GM23248 (cell line): ENCODE measurements at regions not wholly inside any gene's neighbourhood (a gene's known extent, or its start where the extent isn't known, plus 50 kb on each side); places are given as distances from the start of the nearest gene placed in this dataset.

Source experiments
- DNase-seq: peaks from one replicate; pipeline ENCODE4 v3.0.0-alpha.2; 2015
- H2AFZ ChIP-seq: fragments of 200-600 bp; sonication (generic); 2 replicates; pipeline ENCODE4 v1.6.1; 2016; ENCODE audit warnings: antibody characterized with exemption
- H3F3A ChIP-seq: fragments of 200-600 bp; sonication (generic); 2 replicates; pipeline ENCODE4 v1.6.1; 2016; ENCODE audit warnings: mild to moderate bottlenecking, antibody characterized with exemption, mixed run types; ENCODE audit not compliant: insufficient read depth
- H3K27ac ChIP-seq: fragments of 200-600 bp; sonication (generic); 2 replicates; pipeline ENCODE4 v1.5.1; 2016; ENCODE audit warnings: mild to moderate bottlenecking
- H3K27me3 ChIP-seq: fragments of 200-600 bp; sonication (generic); replicated peaks from 2 replicates; pipeline ENCODE4 v1.6.1; 2016; ENCODE audit warnings: mild to moderate bottlenecking; ENCODE audit not compliant: insufficient read depth
- H3K36me3 ChIP-seq: fragments of 200-600 bp; sonication (generic); 2 replicates; pipeline ENCODE4 v1.6.1; 2016; ENCODE audit warnings: low read depth, mild to moderate bottlenecking
- H3K4me1 ChIP-seq: fragments of 200-600 bp; sonication (generic); 2 replicates; pipeline ENCODE4 v1.6.1; 2016; ENCODE audit warnings: mild to moderate bottlenecking; ENCODE audit not compliant: insufficient read depth
- H3K4me2 ChIP-seq: fragments of 200-600 bp; sonication (generic); one replicate; pipeline ENCODE4 v1.6.1; 2016; ENCODE audit warnings: mild to moderate bottlenecking; ENCODE audit not compliant: unreplicated experiment
- H3K4me3 ChIP-seq: fragments of 200-600 bp; sonication (generic); 2 replicates; pipeline ENCODE4 v1.5.1; 2016; ENCODE audit warnings: mild to moderate bottlenecking
- H3K79me2 ChIP-seq: fragments of 200-600 bp; sonication (generic); 2 replicates; pipeline ENCODE4 v1.6.1; 2016; ENCODE audit warnings: mild to moderate bottlenecking; ENCODE audit not compliant: insufficient read depth
- H3K9ac ChIP-seq: fragments of 200-600 bp; sonication (generic); 2 replicates; pipeline ENCODE4 v1.6.1; 2016; ENCODE audit warnings: mild to moderate bottlenecking
- H3K9me2 ChIP-seq: fragments of 200-600 bp; sonication (generic); 2 replicates; pipeline ENCODE4 v1.6.1; 2016; ENCODE audit warnings: mixed run types, mild to moderate bottlenecking, moderate library complexity; ENCODE audit not compliant: insufficient read depth
- H3K9me3 ChIP-seq: fragments of 200-600 bp; sonication (generic); one replicate; pipeline ENCODE4 v1.6.1; 2017; ENCODE audit warnings: low read depth
- H4K20me1 ChIP-seq: fragments of 200-600 bp; sonication (generic); 2 replicates; pipeline ENCODE4 v1.6.0; 2016; ENCODE audit not compliant: insufficient read depth
- EZH2 ChIP-seq: fragments of 200-600 bp; sonication (generic); IDR thresholded peaks from 2 replicates; pipeline ENCODE4 v1.6.1; 2018; ENCODE audit warnings: antibody characterized with exemption, mild to moderate bottlenecking; ENCODE audit not compliant: insufficient read depth, poor library complexity, severe bottlenecking
- EZH2phosphoT487 ChIP-seq: fragments of 200-600 bp; sonication (generic); IDR thresholded peaks from 2 replicates; pipeline ENCODE4 v1.6.1; 2018; ENCODE audit warnings: antibody characterized with exemption, moderate library complexity, mild to moderate bottlenecking, low read depth; ENCODE audit not compliant: insufficient read depth
- WGBS, 2 experiments: methylation state at CpG; one replicate each; pipeline ENCODE4 v1.1.6; 2015 to 2017; ENCODE audit warnings: low lambda C conversion rate in 2 of 2, low coverage in 1 of 2; ENCODE audit errors: missing lambda C conversion rate in 2 of 2; 5-methylcytosine and 5-hydroxymethylcytosine counted together
- in situ Hi-C: fragments of 300-500 bp; cut with MboI; formaldehyde crosslinking; loops from 2 replicates; pipeline ENCODE4 v1.15.0; 2020

DNA sequence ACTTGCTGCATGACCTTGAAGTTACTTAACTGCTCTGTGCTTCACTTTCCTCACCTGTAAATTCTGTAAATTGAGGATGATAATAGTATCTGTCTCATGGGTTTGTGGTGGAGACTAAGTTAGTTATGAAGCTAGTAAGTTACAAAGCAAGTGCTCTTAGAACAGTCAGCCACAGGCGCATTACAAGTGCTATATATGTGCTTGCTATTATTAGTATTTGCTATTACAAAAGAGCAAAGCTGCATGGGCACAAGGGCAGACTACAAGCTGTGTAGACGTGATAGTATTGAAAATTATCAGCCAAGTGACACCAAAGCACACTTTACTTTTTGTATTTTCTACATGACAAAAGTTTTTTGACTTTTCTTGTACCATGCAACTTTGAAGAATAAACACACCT, 150.9 kb upstream of the CTTNBP2NL start:
- in situ Hi-C loops: no loop called here
- H2AFZ ChIP-seq: no peak overlapping the region
- no peaks in the 10 kb centered on the region for H3K36me3 ChIP-seq
- no peak overlapping the region for H3K9ac ChIP-seq
- H3K4me1 ChIP-seq: no peaks in the 10 kb centered on the region
- no peak for TF ChIP-seq EZH2
- no peak for TF ChIP-seq EZH2phosphoT487
- no peak overlapping the region for H3K4me2 ChIP-seq
- no peaks in the 10 kb centered on the region for H3K9me2 ChIP-seq
- 0 out of 2 replicates have a peak, but pooled peaks cover 3% of the 10 kb centered on the region for H3K27me3 ChIP-seq
- no peaks in the 10 kb centered on the region for H3K79me2 ChIP-seq
- WGBS, 2 experiments: 49% methylated on average over 2 of the region's 2 CpGs
- DNase-seq: no peak
- H3F3A ChIP-seq: no peaks in the 10 kb centered on the region
- no peaks in the 10 kb centered on the region for H4K20me1 ChIP-seq
- no peak overlapping the region for H3K4me3 ChIP-seq
- no peaks in the 10 kb centered on the region for H3K9me3 ChIP-seq
- no peak overlapping the region for H3K27ac ChIP-seq

DNA sequence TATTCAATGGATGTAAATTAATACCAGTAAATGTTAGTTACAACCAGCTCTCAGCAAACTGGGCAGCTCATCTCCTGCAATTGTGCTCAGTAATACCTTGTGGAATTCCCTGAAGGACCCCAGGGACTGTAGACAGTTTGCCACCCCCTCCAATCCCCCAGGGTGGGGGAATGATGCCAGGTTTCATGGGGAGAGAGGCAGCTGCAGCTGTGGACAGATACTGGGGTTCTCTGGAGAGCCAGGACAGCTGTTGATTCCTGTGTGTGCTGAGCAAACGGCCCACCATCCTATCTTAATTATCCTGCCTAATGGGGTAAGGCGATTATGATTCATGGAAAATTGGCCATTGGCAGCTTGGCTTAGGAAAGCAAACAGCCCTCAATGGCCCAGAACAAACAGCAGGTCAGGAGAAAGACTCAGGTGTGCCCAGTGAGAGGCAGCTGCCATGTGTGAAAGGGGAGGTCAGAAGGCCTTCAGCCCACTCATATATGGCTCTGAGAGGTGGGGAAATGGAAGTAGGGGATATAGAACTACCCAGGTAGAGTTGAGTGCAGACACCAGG, 148.9 kb upstream of the CTTNBP2NL start:
- Histone ChIP-seq H3K4me2 (no peak overlapping the region), H3K4me1 (peaks cover 12% of the 10 kb centered on the region), H3K4me3 (no peak overlapping the region), H3K79me2 (no peaks in the 10 kb centered on the region), H3K27ac (no peak overlapping the region), H3K27me3 (0 out of 2 replicates have a peak, but pooled peaks cover 3% of the 10 kb centered on the region), H4K20me1 (no peaks in the 10 kb centered on the region), H3K36me3 (no peaks in the 10 kb centered on the region), H3K9me2 (no peaks in the 10 kb centered on the region), H3F3A (peaks cover 11% of the 10 kb centered on the region; the same call in 1 of the 2 replicates), H3K9ac (no peak overlapping the region), H2AFZ (no peak overlapping the region), H3K9me3 (no peaks in the 10 kb centered on the region)
- no peak for TF ChIP-seq EZH2
- no peak for TF ChIP-seq EZH2phosphoT487
- in situ Hi-C loops: no loop called here
- WGBS, 2 experiments: 46 to 58% methylated on average over 2 of the region's 2 CpGs
- no peak for DNase-seq

DNA sequence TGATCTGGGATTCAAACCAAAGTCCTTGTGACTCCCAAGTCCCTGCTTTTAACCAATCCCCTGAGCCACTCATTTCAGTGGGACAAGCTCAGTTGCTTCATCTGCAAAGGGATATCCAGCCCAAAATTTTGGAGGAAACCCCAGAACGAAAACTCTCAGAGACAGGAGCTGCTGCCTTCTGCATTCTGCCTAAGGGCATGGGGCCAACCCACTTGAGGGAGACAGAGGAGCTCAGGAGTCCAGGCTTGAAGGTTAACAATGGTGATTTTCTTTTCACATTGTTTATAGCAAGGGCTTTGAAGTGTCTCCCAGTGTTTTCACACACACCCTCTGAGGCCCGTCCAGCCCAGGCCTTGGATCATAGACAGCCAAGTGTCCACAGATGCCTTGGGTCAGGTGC, 148.1 kb upstream of the CTTNBP2NL start:
- Histone ChIP-seq H3K79me2 (no peaks in the 10 kb centered on the region), H3K9me3 (no peaks in the 10 kb centered on the region), H3K36me3 (no peaks in the 10 kb centered on the region), H3K9ac (no peak overlapping the region), H3F3A (peaks cover 13% of the 10 kb centered on the region; the same call in 1 of the 2 replicates), H2AFZ (no peak overlapping the region), H3K27me3 (0 out of 2 replicates have a peak, but pooled peaks cover 3% of the 10 kb centered on the region), H4K20me1 (no peaks in the 10 kb centered on the region), H3K4me2 (no peak overlapping the region), H3K4me1 (peaks cover 15% of the 10 kb centered on the region), H3K27ac (no peak overlapping the region), H3K4me3 (no peak overlapping the region), H3K9me2 (no peaks in the 10 kb centered on the region)
- TF ChIP-seq EZH2 (no peak), EZH2phosphoT487 (no peak)
- no peak for DNase-seq
- in situ Hi-C loops: no loop called here
- WGBS, 2 experiments: 45 to 69% methylated on average over 2 of the region's 2 CpGs

DNA sequence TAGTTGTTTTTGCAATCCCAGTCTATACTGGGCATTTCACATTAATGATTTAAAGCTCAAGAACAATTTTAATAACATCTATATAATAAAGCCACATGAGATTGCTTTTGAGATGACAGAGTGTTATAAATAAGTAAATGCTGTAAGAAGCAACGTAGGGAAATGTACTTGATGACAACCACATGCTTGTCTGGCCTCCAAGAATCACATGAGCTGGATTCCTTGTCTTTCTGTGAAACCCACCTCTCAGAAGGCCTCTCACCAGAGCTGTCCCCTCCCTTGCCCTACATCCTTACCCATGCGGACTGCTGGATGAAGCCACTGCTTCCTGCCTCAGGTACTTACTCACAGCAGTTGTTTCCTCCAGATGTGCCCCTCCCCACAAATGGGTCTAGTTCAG, 145.1 kb upstream of the CTTNBP2NL start:
- no peaks in the 10 kb centered on the region for H4K20me1 ChIP-seq
- H3K79me2 ChIP-seq: no peaks in the 10 kb centered on the region
- in situ Hi-C loops: no loop called here
- peaks cover 15% of the 10 kb centered on the region for H3K4me1 ChIP-seq
- 45 to 52% methylated on average over 2 of the region's 2 CpGs for WGBS, 2 experiments
- H3K9ac ChIP-seq: no peak overlapping the region
- no peaks in the 10 kb centered on the region for H3K9me3 ChIP-seq
- no peak for TF ChIP-seq EZH2phosphoT487
- TF ChIP-seq EZH2: no peak
- H3K27ac ChIP-seq: no peak overlapping the region
- H3K27me3 ChIP-seq: peaks cover 3% of the 10 kb centered on the region; the same call in 1 of the 2 replicates
- H3K4me3 ChIP-seq: no peak overlapping the region
- no peaks in the 10 kb centered on the region for H3K9me2 ChIP-seq
- peak overlapping the region; percentile 59 for H3K4me2 ChIP-seq
- peak overlapping the region; percentile 38; the same call in 1 of the 2 replicates for H2AFZ ChIP-seq
- DNase-seq: no peak
- no peaks in the 10 kb centered on the region for H3K36me3 ChIP-seq
- H3F3A ChIP-seq: peaks cover 13% of the 10 kb centered on the region; the same call in 1 of the 2 replicates
